K562 (cell line): ENCODE measurements at regions not wholly inside any gene's neighbourhood (a gene's known extent, or its start where the extent isn't known, plus 50 kb on each side); places are given as distances from the start of the nearest gene placed in this dataset.

ENCODE experiments used
- ATAC-seq: fragments of 200-7000 bp; cut with Tn5 transposase; 3 replicates; pipeline ENCODE4 v1.9.1; 2020; ENCODE audit warnings: moderate library complexity
- BruUV-seq: library from RNA; stranded (reverse); fragments of 400-500 nt; replicated peaks from 2 replicates; lab custom pipeline; 2021; lab: Mats Ljungman, UMichigan
- CTCF ChIA-PET: fragments of 300-600 bp; formaldehyde crosslinking; extraction: SDS; loops from one replicate; lab custom pipeline; 2021; ENCODE audit warnings: low intra/inter-chr PET ratio; lab: Yijun Ruan, JAX
- POLR2A ChIA-PET: fragments of 300-600, 350-650 bp; sonication (Branson Sonifier 250); formaldehyde crosslinking; extraction: SDS; loops from one replicate; lab custom pipeline; 2021; ENCODE audit warnings: antibody characterized with exemption, inconsistent platforms; lab: Yijun Ruan, JAX
- DNase-seq, 4 experiments: peaks; one replicate each; pipeline versions ENCODE4 v3.0.0 to v3.0.0-alpha.2; 2011 to 2018; ENCODE audit warnings: low spot score in 3 of 4, mixed read lengths in 3 of 4; ENCODE audit errors: extremely low read depth in 1 of 4
- FAIRE-seq: peaks from 2 replicates; lab custom pipeline; 2011; peaks lifted over from hg19 to GRCh38; lab: Jason Lieb, UNC
- H2AFZ ChIP-seq: 2 replicates; pipeline ENCODE4 v1.6.0; 2011; ENCODE audit warnings: low read depth, low read length, control low read depth, inconsistent platforms
- H3K27ac ChIP-seq: fragments of 200-600 bp; 3 replicates; pipeline ENCODE4 v1.8.0; 2011; ENCODE audit warnings: low read depth, mild to moderate bottlenecking, control low read depth, inconsistent platforms, low read length, moderate library complexity, mixed read lengths; ENCODE audit errors: extremely low read depth
- H3K27me3 ChIP-seq, 2 experiments: fragments of 300-600 bp in 1 of 2; 2 replicates in 1 of 2; 3 replicates in 1 of 2; pipeline versions ENCODE4 v1.6.0 to v1.8.0; 2011; ENCODE audit warnings: inconsistent platforms in 2 of 2, low read length in 2 of 2, mild to moderate bottlenecking in 1 of 2, mixed read lengths in 1 of 2, moderate library complexity in 1 of 2; ENCODE audit not compliant: control insufficient read depth in 2 of 2, insufficient read depth in 2 of 2
- H3K36me3 ChIP-seq: fragments of 300-600 bp; 3 replicates; pipeline ENCODE4 v1.8.0; 2011; ENCODE audit warnings: mild to moderate bottlenecking, low read length, inconsistent platforms; ENCODE audit not compliant: control insufficient read depth, insufficient read depth
- H3K4me1 ChIP-seq, 2 experiments: fragments of 200-600 bp in 1 of 2; replicated peaks in 1 of 2; 2 replicates in 1 of 2; 3 replicates in 1 of 2; pipeline versions ENCODE4 v1.5.1 to v1.8.0; 2011; ENCODE audit warnings: inconsistent platforms in 2 of 2, low read length in 2 of 2, mild to moderate bottlenecking in 1 of 2, mixed read lengths in 1 of 2, moderate library complexity in 1 of 2; ENCODE audit not compliant: control insufficient read depth in 2 of 2, insufficient read depth in 2 of 2
- H3K4me2 ChIP-seq: 2 replicates; pipeline ENCODE4 v1.6.1; 2011; ENCODE audit warnings: low read length, control low read depth, inconsistent platforms, mixed read lengths; ENCODE audit not compliant: insufficient read depth
- H3K4me3 ChIP-seq: fragments of 200-600 bp; sonication (generic), shearing (Covaris generic); 2 replicates; pipeline ENCODE4 v1.5.1; 2016; ENCODE audit warnings: control low read depth, inconsistent platforms
- H3K79me2 ChIP-seq: fragments of 200-600 bp; 3 replicates; pipeline ENCODE4 v1.8.0; 2011; ENCODE audit warnings: low read length, inconsistent platforms; ENCODE audit not compliant: control insufficient read depth, insufficient read depth
- H3K9ac ChIP-seq, 2 experiments: 2 replicates each; pipeline versions ENCODE4 v1.6.0 to v1.6.1; 2011; ENCODE audit warnings: low read depth in 2 of 2, low read length in 2 of 2, control low read depth in 1 of 2, inconsistent platforms in 1 of 2, mild to moderate bottlenecking in 1 of 2, mixed read lengths in 1 of 2; ENCODE audit not compliant: insufficient read depth in 1 of 2
- H3K9me1 ChIP-seq: one replicate; pipeline ENCODE4 v1.6.0; 2011; ENCODE audit warnings: inconsistent platforms, mild to moderate bottlenecking, low read length, moderate library complexity; ENCODE audit not compliant: control insufficient read depth, insufficient read depth
- H3K9me3 ChIP-seq: replicated peaks from 2 replicates; pipeline ENCODE4 v1.5.1; 2011; ENCODE audit warnings: low read depth, low read length, inconsistent platforms; ENCODE audit not compliant: control insufficient read depth, insufficient read depth
- H4K20me1 ChIP-seq: replicated peaks from 2 replicates; pipeline ENCODE4 v1.6.1; 2011; ENCODE audit warnings: low read length, inconsistent platforms, mixed read lengths; ENCODE audit not compliant: control insufficient read depth, insufficient read depth
- FOXP4 ChIP-seq: sonication (generic); formaldehyde crosslinking; IDR thresholded peaks from 2 replicates; pipeline ENCODE4 v1.8.0; 2022; ENCODE audit warnings: mild to moderate bottlenecking, missing genetic modification reagents, borderline replicate concordance
- KLF1 ChIP-seq: fragments of 450-650 bp; IDR thresholded peaks from 2 replicates; pipeline ENCODE4 v1.6.1; 2016; ENCODE audit warnings: missing genetic modification characterization, missing compliant biosample characterization
- LCOR ChIP-seq: sonication (generic); formaldehyde crosslinking; IDR thresholded peaks from 2 replicates; pipeline ENCODE4 v1.8.0; 2022; ENCODE audit warnings: mild to moderate bottlenecking, missing genetic modification reagents
- PRMT5 ChIP-seq: sonication (generic); formaldehyde crosslinking; IDR thresholded peaks from 2 replicates; pipeline ENCODE4 v1.5.0; 2020; ENCODE audit warnings: missing genetic modification reagents
- RAD21 ChIP-seq, 2 experiments: fragments of 250-450 bp in 1 of 2; fragments of 450-650 bp in 1 of 2; sonication (Bioruptor Pico) in 1 of 2; formaldehyde crosslinking in 1 of 2; IDR thresholded peaks in 1 of 2; conservative IDR thresholded peaks in 1 of 2; 2 replicates each; pipeline versions ENCODE4 v1.4.0 to v1.8.0; 2020 to 2022; ENCODE audit warnings: mild to moderate bottlenecking in 2 of 2, moderate library complexity in 1 of 2
- SMARCA4 ChIP-seq: fragments of 450-650 bp; IDR thresholded peaks from 2 replicates; pipeline ENCODE4 v1.6.1; 2016
- ZBTB1 ChIP-seq: sonication (generic); formaldehyde crosslinking; IDR thresholded peaks from 2 replicates; pipeline ENCODE4 v1.8.1; 2023; ENCODE audit warnings: missing genetic modification reagents, low read depth, mild to moderate bottlenecking, borderline replicate concordance
- ZNF584 ChIP-seq: fragments of 200-800 bp; sonication (Bioruptor generic); IDR thresholded peaks from 2 replicates; pipeline ENCODE4 v1.6.1; 2016; ENCODE audit warnings: low read depth, mild to moderate bottlenecking, missing genetic modification characterization, missing compliant biosample characterization
- WGBS: fragments of 100-300 bp; shearing (Covaris generic); methylation state at CpG from one replicate; pipeline ENCODE4 v1.1.6; 2016; ENCODE audit warnings: low coverage, mixed read lengths; ENCODE audit not compliant: insufficient coverage; ENCODE audit errors: missing lambda C conversion rate; 5-methylcytosine and 5-hydroxymethylcytosine counted together
- in situ Hi-C: fragments of 300-500 bp; cut with MboI; formaldehyde crosslinking; loops from 4 replicates; pipeline ENCODE4 v1.15.0; 2018; ENCODE audit warnings: inconsistent platforms, mixed read lengths
- intact Hi-C: fragments of 100-400 bp; cut with micrococcal nuclease; formaldehyde crosslinking; loops from 2 replicates; pipeline ENCODE4 v1.14.2; 2022
- TF ChIP-seq, protein P1 (sequence below): IDR thresholded peaks from 2 replicates; pipeline ENCODE4 v1.6.1; 2012; ENCODE audit warnings: low read depth, low read length, improper control_type of control experiment, borderline replicate concordance
- TF ChIP-seq, protein P2 (sequence below): fragments of 450-650 bp; IDR thresholded peaks from 2 replicates; pipeline ENCODE4 v1.6.1; 2014; ENCODE audit warnings: low read depth, mild to moderate bottlenecking, moderate library complexity, borderline replicate concordance

- no peak overlapping the region for H3K4me2 ChIP-seq
- no peaks in the 10 kb centered on the region for H3K9me3 ChIP-seq
- intact Hi-C loops, result no loop called here
- CTCF ChIA-PET, result no interaction called here
- no TSS peak for BruUV-seq
- H3K36me3 ChIP-seq, result no peaks in the 10 kb centered on the region
- WGBS, result 0% methylated on average over 12 of the region's 12 CpGs
- no peak overlapping the region for H3K4me3 ChIP-seq
- ATAC-seq (no peak), DNase-seq (no peak), FAIRE-seq (no peak)
- in situ Hi-C loops, result no loop called here
- no peak overlapping the region for H2AFZ ChIP-seq
- no peak overlapping the region for H3K27ac ChIP-seq
- H3K4me1 ChIP-seq, result no peaks in the 10 kb centered on the region
- H3K27me3 ChIP-seq, result no peaks in the 10 kb centered on the region
- H3K9ac ChIP-seq, result no peak overlapping the region
- POLR2A ChIA-PET, result no interaction called here
- H3K9me1 ChIP-seq, result no peaks in the 10 kb centered on the region
- TF ChIP-seq RAD21 (CRISPR knock-in tag; conservative IDR thresholded peaks at IDR 0.05 in 1 of 2, IDR thresholded peaks at IDR 0.05 in 1 of 2) (no peak), ZBTB1 (CRISPR knock-in tag) (no peak), PRMT5 (CRISPR knock-in tag) (no peak), KLF1 (tag) (no peak), ZNF584 (CRISPR knock-in tag) (no peak), SMARCA4 (no peak), LCOR (CRISPR knock-in tag) (no peak), FOXP4 (no peak)
- TF ChIP-seq, protein P1, sequence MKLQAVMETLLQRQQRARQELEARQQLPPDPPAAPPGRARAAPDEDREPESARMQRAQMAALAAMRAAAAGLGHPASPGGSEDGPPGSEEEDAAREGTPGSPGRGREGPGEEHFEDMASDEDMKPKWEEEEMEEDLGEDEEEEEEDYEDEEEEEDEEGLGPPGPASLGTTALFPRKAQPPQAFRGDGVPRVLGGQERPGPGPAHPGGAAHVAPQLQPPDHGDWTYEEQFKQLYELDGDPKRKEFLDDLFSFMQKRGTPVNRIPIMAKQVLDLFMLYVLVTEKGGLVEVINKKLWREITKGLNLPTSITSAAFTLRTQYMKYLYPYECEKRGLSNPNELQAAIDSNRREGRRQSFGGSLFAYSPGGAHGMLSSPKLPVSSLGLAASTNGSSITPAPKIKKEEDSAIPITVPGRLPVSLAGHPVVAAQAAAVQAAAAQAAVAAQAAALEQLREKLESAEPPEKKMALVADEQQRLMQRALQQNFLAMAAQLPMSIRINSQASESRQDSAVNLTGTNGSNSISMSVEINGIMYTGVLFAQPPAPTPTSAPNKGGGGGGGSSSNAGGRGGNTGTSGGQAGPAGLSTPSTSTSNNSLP, result no peak
- TF ChIP-seq, protein P2, sequence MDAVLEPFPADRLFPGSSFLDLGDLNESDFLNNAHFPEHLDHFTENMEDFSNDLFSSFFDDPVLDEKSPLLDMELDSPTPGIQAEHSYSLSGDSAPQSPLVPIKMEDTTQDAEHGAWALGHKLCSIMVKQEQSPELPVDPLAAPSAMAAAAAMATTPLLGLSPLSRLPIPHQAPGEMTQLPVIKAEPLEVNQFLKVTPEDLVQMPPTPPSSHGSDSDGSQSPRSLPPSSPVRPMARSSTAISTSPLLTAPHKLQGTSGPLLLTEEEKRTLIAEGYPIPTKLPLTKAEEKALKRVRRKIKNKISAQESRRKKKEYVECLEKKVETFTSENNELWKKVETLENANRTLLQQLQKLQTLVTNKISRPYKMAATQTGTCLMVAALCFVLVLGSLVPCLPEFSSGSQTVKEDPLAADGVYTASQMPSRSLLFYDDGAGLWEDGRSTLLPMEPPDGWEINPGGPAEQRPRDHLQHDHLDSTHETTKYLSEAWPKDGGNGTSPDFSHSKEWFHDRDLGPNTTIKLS, result no peak
- TF ChIP-seq, all 486 proteins: peak for 0
- no peaks in the 10 kb centered on the region for H3K79me2 ChIP-seq
- no peaks in the 10 kb centered on the region for H4K20me1 ChIP-seq
Measured at GRCh38 chr3:188975600-188976314, 196.0 kb upstream of the TPRG1 start.
